Tibial artery (tissue), 4 donors: ENCODE measurements at regions not wholly inside any gene's neighbourhood (a gene's known extent, or its start where the extent isn't known, plus 50 kb on each side); places are given as distances from the start of the nearest gene placed in this dataset.
"Not testable (repeated sequence)": the region's sequence is repeated elsewhere in the genome, so short reads cannot be mapped to it uniquely, and the experiment has no call there.

Experiments used
- DNase-seq, 2 donors: peaks; one replicate each; pipeline ENCODE4 v3.0.0-alpha.2; 2019
- H3K27ac ChIP-seq, 2 donors: fragments of 200-600 bp; sonication (generic) in 1 of 2; 1 replicate in 1 of 2; 2 replicates in 1 of 2; pipeline ENCODE4 v1.5.1; 2018 to 2019; ENCODE audit warnings: mild to moderate bottlenecking in 1 of 2
- H3K27me3 ChIP-seq, 2 donors: fragments of 200-600 bp; sonication (generic) in 1 of 2; one replicate each; pipeline versions ENCODE4 v1.5.1 to v1.6.0; 2016 to 2019
- H3K36me3 ChIP-seq, 3 donors: fragments of 200-600 bp; sonication (generic) in 2 of 3; one replicate each; pipeline ENCODE4 v1.5.1; 2016 to 2019; ENCODE audit warnings: mild to moderate bottlenecking in 2 of 3
- H3K4me1 ChIP-seq, 4 donors: fragments of 200-600 bp; sonication (generic) in 2 of 4; 1 replicate in 3 of 4; 2 replicates in 1 of 4; pipeline ENCODE4 v1.5.1; 2016 to 2019
- H3K4me3 ChIP-seq, 2 donors: fragments of 200-600 bp; sonication (generic) in 1 of 2; 1 replicate in 1 of 2; 2 replicates in 1 of 2; pipeline ENCODE4 v1.5.1; 2018 to 2019; ENCODE audit warnings: mild to moderate bottlenecking in 2 of 2
- H3K9me3 ChIP-seq, 3 donors: fragments of 200-600 bp; sonication (generic) in 1 of 3; one replicate each; pipeline ENCODE4 v1.5.1; 2016 to 2019
- CTCF ChIP-seq, 2 experiments: fragments of 200-600 bp in 1 of 2; fragments of 450-650 bp in 1 of 2; IDR thresholded peaks; one replicate each; pipeline ENCODE4 v1.5.1; 2017 to 2019; ENCODE audit warnings: antibody characterized with exemption in 2 of 2, mild to moderate bottlenecking in 1 of 2, moderate library complexity in 1 of 2
- intact Hi-C: fragments of 100-400 bp; cut with DNase I; formaldehyde crosslinking; loops from one replicate; pipeline ENCODE4 v1.15.0; 2023; ENCODE audit warnings: low total_unique reads

GRCh38 chr13:48816700-48817099 is 159.0 kb upstream of the FNDC3A start:
- H3K36me3 ChIP-seq: no peaks in the 10 kb centered on the region
- H3K9me3 ChIP-seq: no peaks in the 10 kb centered on the region
- TF ChIP-seq CTCF (IDR thresholded peaks at IDR 0.05): no peak
- H3K4me3 ChIP-seq: no peak overlapping the region
- intact Hi-C loops: loop anchor here (10.0 kb wide), 1 partner anchor 158 kb away; the partner anchor contains the start of gene FNDC3A
- no peak for DNase-seq
- H3K4me1 ChIP-seq: peaks cover 0 to 63% (median 12%) of the 10 kb centered on the region in 4 donors
- H3K27me3 ChIP-seq: no peaks in the 10 kb centered on the region
- peak overlapping the region in 1 of 2 donors; percentile 62 for H3K27ac ChIP-seq

DNA sequence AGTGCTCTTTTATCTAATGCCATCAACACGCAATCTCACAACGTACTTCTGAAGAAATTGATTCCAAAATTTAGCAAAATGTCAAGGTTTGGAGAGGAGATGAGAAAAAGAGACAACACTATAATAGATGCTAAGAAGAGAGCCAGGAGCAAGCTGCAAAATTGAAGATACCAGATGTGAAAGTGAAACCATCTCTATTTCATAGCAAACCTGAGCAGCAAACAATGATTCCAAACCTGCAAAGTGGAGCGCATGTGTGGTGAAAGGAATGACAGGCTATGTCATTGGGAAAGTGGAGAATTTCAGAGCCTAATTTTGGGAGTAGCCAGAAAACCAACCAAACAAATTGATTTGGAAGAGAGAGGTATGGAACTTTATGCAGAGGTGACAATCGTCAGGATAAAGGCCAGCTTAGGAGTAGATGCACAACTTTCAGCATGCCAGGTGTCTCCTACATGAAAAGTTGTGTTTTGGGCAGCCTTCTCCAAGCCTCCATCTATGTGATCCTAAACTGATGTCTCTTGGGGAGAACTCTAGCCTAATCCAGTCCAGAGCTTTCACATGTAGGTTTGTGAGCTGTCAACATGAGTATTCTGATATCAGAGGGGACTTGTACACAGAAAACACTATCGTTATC is 158.4 kb upstream of the FNDC3A start:
- no peaks in the 10 kb centered on the region for H3K27me3 ChIP-seq
- H3K4me3 ChIP-seq: no peak overlapping the region
- no peaks in the 10 kb centered on the region for H3K9me3 ChIP-seq
- peaks cover 0 to 63% (median 12%) of the 10 kb centered on the region in 4 donors for H3K4me1 ChIP-seq
- TF ChIP-seq CTCF (IDR thresholded peaks at IDR 0.05): no peak
- no peaks in the 10 kb centered on the region for H3K36me3 ChIP-seq
- H3K27ac ChIP-seq: peak overlapping the region in 1 of 2 donors; percentile 62
- no peak for DNase-seq
- intact Hi-C loops: loop anchor here (10.0 kb wide), 1 partner anchor 158 kb away; the partner anchor contains the start of gene FNDC3A

DNA sequence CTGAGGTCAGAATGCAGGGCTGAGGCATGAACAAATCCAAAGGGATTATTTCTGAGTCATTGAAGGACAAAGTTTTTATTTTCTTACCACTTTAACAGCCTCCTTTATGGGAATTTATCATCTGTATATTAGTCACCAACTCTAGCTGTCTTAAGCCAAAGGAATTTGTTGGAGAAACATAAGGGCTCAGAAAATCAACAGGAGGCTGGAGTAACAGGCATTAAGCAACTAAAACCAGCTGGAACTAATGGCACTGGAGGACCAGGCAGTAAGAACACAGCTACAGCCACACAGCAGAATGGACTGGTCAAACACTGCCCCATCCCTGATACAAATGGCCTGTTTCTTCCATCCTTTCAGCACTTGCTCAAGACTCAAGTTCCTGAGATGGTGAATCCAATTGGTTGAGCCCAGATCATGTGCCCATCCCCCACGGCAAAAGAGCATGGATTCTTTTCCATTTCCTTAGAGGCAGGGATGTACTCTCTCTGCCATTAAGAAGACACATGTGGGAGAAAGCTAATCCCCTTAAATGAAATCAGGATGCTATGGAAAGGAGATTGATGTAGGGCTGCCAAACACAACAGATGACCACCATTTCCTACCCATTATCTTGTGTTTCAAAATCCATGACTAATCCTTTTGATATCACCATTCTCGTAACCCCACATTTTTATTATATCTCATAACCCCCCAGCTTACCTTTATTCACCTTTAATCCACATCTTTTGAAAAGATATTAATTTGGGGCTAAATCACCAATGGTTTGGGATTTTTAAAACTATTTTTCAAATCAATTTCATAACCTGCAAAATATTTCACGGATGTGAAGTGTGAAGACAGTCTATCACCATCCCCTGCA is 157.0 kb upstream of the FNDC3A start:
- no peaks in the 10 kb centered on the region for H3K36me3 ChIP-seq
- H3K4me3 ChIP-seq: no peak overlapping the region
- H3K27me3 ChIP-seq: no peaks in the 10 kb centered on the region
- intact Hi-C loops: loop anchor here (10.0 kb wide), 1 partner anchor 156 kb away; the partner anchor contains the start of gene FNDC3A
- DNase-seq: no peak
- H3K9me3 ChIP-seq: no peaks in the 10 kb centered on the region
- peaks cover 0 to 54% (median 12%) of the 10 kb centered on the region in 4 donors for H3K4me1 ChIP-seq
- H3K27ac ChIP-seq: peak overlapping the region; percentile 19 to 62
- TF ChIP-seq CTCF (IDR thresholded peaks at IDR 0.05): no peak

GRCh38 chr13:48819376-48819775 is 156.3 kb upstream of the FNDC3A start:
- Histone ChIP-seq H3K4me1 (peaks cover 0 to 51% (median 12%) of the 10 kb centered on the region in 4 donors), H3K27me3 (no peaks in the 10 kb centered on the region), H3K27ac (peak overlapping the region; percentile 20 to 62), H3K9me3 (no peaks in the 10 kb centered on the region), H3K4me3 (no peak overlapping the region), H3K36me3 (no peaks in the 10 kb centered on the region)
- intact Hi-C loops: loop anchor here (10.0 kb wide), 1 partner anchor 155 kb away; the partner anchor contains the start of gene FNDC3A
- no peak for DNase-seq
- no peak for TF ChIP-seq CTCF (IDR thresholded peaks at IDR 0.05)

DNA sequence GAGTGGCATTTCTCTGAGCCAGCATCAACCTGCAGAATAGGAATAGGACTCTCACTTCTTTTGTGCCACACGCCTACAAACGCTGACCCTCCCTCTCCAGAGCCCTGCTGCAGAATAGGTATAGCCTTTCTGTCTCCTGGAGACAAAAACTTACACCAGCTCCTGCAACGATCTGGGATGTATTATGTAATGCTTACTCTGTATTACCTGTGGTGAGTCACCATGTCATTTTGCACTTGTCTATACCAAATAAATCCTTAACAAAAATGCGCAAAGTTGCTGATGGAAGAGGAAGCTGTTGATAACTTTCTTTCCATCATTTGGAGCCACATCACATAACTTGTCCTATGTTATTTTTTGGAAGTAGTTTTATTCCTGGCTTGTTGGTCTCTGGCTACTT is 155.8 kb upstream of the FNDC3A start:
- H3K27ac ChIP-seq: peak overlapping the region; percentile 20 to 62
- H3K9me3 ChIP-seq: no peaks in the 10 kb centered on the region
- TF ChIP-seq CTCF (IDR thresholded peaks at IDR 0.05): no peak
- DNase-seq: no peak
- H3K36me3 ChIP-seq: no peaks in the 10 kb centered on the region
- H3K27me3 ChIP-seq: no peaks in the 10 kb centered on the region
- H3K4me1 ChIP-seq: peaks cover 0 to 45% (median 12%) of the 10 kb centered on the region in 4 donors
- H3K4me3 ChIP-seq: no peak overlapping the region
- intact Hi-C loops: loop anchor here (10.0 kb wide), 1 partner anchor 155 kb away; the partner anchor contains the start of gene FNDC3A

DNA sequence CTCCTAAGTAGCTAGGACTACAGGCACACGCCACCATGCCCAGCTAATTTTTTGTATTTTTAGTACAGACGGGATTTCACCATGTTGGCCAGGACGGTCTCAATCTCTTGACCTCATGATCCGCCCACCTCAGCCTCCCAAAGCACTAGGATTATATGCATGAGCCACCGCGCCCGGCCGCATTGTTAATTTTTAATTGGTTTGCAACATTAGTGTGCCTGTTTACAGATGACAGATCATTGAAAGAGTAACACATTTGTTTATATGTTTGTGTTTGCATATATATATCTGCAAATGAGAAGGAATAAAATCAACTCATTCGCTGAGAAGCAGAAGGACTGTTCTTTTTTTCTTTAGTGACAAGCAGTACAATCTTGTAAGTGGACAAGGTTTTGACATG is 152.2 kb upstream of the FNDC3A start:
- H3K27me3 ChIP-seq, intact Hi-C loops: not testable (repeated sequence)

More for the DNA sequence above, 152.2 kb upstream of the FNDC3A start:
- H3K27ac ChIP-seq, H3K4me3 ChIP-seq, H3K36me3 ChIP-seq, DNase-seq: not testable (repeated sequence)
- Histone ChIP-seq H3K4me1 (peaks cover 0 to 28% (median 8%) of the 10 kb centered on the region in 4 donors), H3K9me3 (peaks cover 0 to 11% (median 0%) of the 10 kb centered on the region in 3 donors)
